ENCODE measurements at regions not wholly inside any gene's neighbourhood (a gene's known extent, or its start where the extent isn't known, plus 50 kb on each side); places are given as distances from the start of the nearest gene placed in this dataset.
A peak's percentile ranks its signal among the peaks of the same experiment; 100 is the strongest.

DNA sequence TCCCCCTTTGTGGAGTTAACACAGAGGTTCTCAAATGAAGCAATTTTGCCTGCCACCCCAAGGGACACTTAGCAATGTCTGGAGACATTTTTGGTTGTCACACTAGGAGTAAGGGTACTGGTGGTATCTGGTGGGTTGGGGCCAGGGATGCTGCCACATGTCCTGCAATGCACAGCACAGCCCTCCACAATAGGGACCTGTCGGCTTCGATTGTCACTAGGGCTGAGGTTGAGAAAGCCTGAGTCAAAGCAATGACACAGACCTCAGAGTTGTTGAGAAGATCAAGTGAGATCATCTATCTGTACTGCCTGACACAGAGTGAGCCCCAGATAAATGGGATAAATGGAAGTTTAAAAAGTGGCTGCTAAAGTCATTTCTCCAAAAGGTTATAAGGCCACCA lies 249.2 kb upstream of the KLF4 start:
- H3K36me3 ChIP-seq (ENCODE audit: control insufficient read depth, insufficient read depth, low read length) = no peaks in the 10 kb centered on the region
- DNase-seq (ENCODE audit: low read depth) = peak; percentile 82
- no peak overlapping the region for H3K4me3 ChIP-seq (ENCODE audit: low read depth, low read length)
- FAIRE-seq = peak; percentile 80
- H3K27me3 ChIP-seq (ENCODE audit: control insufficient read depth, insufficient read depth, low read length) = no peaks in the 10 kb centered on the region
- TF ChIP-seq, protein P1, sequence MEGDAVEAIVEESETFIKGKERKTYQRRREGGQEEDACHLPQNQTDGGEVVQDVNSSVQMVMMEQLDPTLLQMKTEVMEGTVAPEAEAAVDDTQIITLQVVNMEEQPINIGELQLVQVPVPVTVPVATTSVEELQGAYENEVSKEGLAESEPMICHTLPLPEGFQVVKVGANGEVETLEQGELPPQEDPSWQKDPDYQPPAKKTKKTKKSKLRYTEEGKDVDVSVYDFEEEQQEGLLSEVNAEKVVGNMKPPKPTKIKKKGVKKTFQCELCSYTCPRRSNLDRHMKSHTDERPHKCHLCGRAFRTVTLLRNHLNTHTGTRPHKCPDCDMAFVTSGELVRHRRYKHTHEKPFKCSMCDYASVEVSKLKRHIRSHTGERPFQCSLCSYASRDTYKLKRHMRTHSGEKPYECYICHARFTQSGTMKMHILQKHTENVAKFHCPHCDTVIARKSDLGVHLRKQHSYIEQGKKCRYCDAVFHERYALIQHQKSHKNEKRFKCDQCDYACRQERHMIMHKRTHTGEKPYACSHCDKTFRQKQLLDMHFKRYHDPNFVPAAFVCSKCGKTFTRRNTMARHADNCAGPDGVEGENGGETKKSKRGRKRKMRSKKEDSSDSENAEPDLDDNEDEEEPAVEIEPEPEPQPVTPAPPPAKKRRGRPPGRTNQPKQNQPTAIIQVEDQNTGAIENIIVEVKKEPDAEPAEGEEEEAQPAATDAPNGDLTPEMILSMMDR (IDR thresholded peaks at IDR 0.05; ENCODE audit: insufficient read depth, low read length, severe bottlenecking) = no peak

- TF ChIP-seq, protein P1 (IDR thresholded peaks at IDR 0.05; ENCODE audit: insufficient read depth, low read length, severe bottlenecking) = no peak
- DNase-seq (ENCODE audit: low read depth) (peak; percentile 95), FAIRE-seq (no peak)
- Histone ChIP-seq H3K36me3 (ENCODE audit: control insufficient read depth, insufficient read depth, low read length) (no peaks in the 10 kb centered on the region), H3K4me3 (ENCODE audit: low read depth, low read length) (no peak overlapping the region), H3K27me3 (ENCODE audit: control insufficient read depth, insufficient read depth, low read length) (no peaks in the 10 kb centered on the region)
Observed at GRCh38 chr9:107737987-107738743, 248.6 kb upstream of the KLF4 start.

- H3K4me3 ChIP-seq (ENCODE audit: low read depth, low read length) = no peak overlapping the region
- TF ChIP-seq, protein P1 (IDR thresholded peaks at IDR 0.05; ENCODE audit: insufficient read depth, low read length, severe bottlenecking) = no peak
Observed at GRCh38 chr9:107737610-107737986, 248.0 kb upstream of the KLF4 start.

DNA sequence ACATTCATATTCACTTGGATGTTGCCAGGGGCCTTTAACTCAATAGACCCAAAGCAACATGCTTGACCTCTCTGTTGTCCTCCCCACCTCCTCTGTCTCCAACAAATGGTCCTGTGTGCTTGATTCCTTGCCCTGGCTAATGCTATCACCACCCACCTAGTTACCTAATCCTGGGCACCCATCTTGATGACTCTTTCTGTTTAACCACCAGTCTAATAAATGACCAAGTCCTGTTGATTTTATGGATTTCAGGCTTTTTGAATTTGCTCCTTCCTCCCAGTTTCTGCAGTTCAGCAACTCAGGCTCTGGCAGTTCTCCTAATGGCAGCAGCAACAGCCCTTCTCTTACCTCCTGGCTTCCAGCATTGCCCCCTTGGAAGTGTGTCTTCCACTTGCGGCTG lies 246.3 kb upstream of the KLF4 start:
- no peak overlapping the region for H3K4me3 ChIP-seq (ENCODE audit: low read depth, low read length)
- H3K27me3 ChIP-seq (ENCODE audit: control insufficient read depth, insufficient read depth, low read length) = no peaks in the 10 kb centered on the region
- no peak for DNase-seq (ENCODE audit: low read depth)
- FAIRE-seq = no peak
- TF ChIP-seq, protein P1 (IDR thresholded peaks at IDR 0.05; ENCODE audit: insufficient read depth, low read length, severe bottlenecking) = no peak
- H3K36me3 ChIP-seq (ENCODE audit: control insufficient read depth, insufficient read depth, low read length) = no peaks in the 10 kb centered on the region

More at GRCh38 chr9:107737610-107737986, 248.0 kb upstream of the KLF4 start:
- Histone ChIP-seq H3K36me3 (ENCODE audit: control insufficient read depth, insufficient read depth, low read length) (no peaks in the 10 kb centered on the region), H3K27me3 (ENCODE audit: control insufficient read depth, insufficient read depth, low read length) (no peaks in the 10 kb centered on the region)
- DNase-seq (ENCODE audit: low read depth) = no peak
- FAIRE-seq = no peak

DNA sequence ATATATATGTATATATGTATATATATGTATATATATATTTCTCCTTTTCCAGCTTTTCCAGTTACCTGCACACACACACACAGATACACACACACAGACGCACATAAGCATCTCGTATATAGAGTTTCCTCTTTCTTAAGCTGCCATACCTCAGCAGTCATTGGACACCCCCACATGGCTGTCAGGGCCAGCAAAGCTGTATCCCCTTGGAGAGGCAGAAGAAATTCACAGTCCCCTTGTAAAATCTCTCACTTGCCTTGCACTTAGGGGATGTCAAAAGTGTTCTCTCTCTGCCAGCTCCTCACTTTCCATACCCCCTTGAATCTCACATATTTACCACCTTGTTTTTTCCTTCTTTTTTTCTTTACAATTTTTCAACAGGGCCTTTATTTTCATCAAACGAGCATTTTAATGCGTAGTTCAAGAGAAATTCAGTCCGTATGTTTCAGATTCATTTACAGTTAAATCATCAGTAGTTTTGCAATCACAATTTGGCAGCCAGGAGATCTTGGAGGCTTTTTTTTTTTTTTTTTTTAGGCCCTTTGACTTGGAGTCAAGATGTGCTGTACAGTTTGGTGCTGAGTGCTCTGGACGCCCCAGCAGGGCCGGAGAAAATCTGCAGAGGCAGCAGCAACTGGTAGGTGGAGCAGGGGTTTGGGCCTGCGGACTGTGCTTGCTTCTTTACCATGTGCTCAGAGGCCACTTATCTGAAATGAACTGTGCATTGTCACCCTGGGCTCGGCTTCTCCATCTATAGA lies 244.9 kb upstream of the KLF4 start:
- H3K27me3 ChIP-seq (ENCODE audit: control insufficient read depth, insufficient read depth, low read length) = no peaks in the 10 kb centered on the region
- no peak overlapping the region for H3K4me3 ChIP-seq (ENCODE audit: low read depth, low read length)
- DNase-seq (ENCODE audit: low read depth) (peak; percentile 76), FAIRE-seq (peak; percentile 18)
- no peaks in the 10 kb centered on the region for H3K36me3 ChIP-seq (ENCODE audit: control insufficient read depth, insufficient read depth, low read length)
- TF ChIP-seq, protein P1 (IDR thresholded peaks at IDR 0.05; ENCODE audit: insufficient read depth, low read length, severe bottlenecking) = no peak

All from bronchial epithelial cell (primary cell).